Breast epithelium (tissue), 4 donors: ENCODE measurements at regions not wholly inside any gene's neighbourhood (a gene's known extent, or its start where the extent isn't known, plus 50 kb on each side); places are given as distances from the start of the nearest gene placed in this dataset.

Experiments used
- DNase-seq, 2 donors: peaks; one replicate each; pipeline ENCODE4 v3.0.0-alpha.2; 2019; ENCODE audit warnings: low spot score in 2 of 2
- H3K27ac ChIP-seq, 2 donors: fragments of 200-600 bp; sonication (generic) in 1 of 2; one replicate each; pipeline ENCODE4 v1.5.1; 2016 to 2019; ENCODE audit warnings: mild to moderate bottlenecking in 1 of 2
- H3K27me3 ChIP-seq, 2 donors: fragments of 200-600 bp; sonication (generic) in 1 of 2; one replicate each; pipeline versions ENCODE4 v1.5.1 to v1.6.0; 2017 to 2019; ENCODE audit warnings: control low read depth in 1 of 2, mild to moderate bottlenecking in 1 of 2
- H3K36me3 ChIP-seq: fragments of 200-600 bp; one replicate; pipeline ENCODE4 v1.5.1; 2019
- H3K4me1 ChIP-seq, 2 donors: fragments of 200-600 bp; sonication (generic); one replicate each; pipeline ENCODE4 v1.5.1; 2016 to 2019; ENCODE audit warnings: control low read depth in 1 of 2
- H3K4me3 ChIP-seq, 3 donors: fragments of 200-600 bp; sonication (generic); 1 replicate in 2 of 3; 2 replicates in 1 of 3; pipeline ENCODE4 v1.5.1; 2016 to 2019; ENCODE audit warnings: mild to moderate bottlenecking in 3 of 3, moderate library complexity in 2 of 3
- H3K9me3 ChIP-seq, 2 donors: fragments of 200-600 bp; sonication (generic) in 1 of 2; one replicate each; pipeline ENCODE4 v1.5.1; 2016 to 2019; ENCODE audit warnings: control low read depth in 1 of 2
- CTCF ChIP-seq, 3 donors: fragments of 450-650 bp; IDR thresholded peaks; one replicate each; pipeline ENCODE4 v1.5.1; 2016 to 2017; ENCODE audit warnings: antibody characterized with exemption in 3 of 3, mild to moderate bottlenecking in 3 of 3, moderate library complexity in 3 of 3
- POLR2A ChIP-seq: fragments of 450-650 bp; IDR thresholded peaks from one replicate; pipeline ENCODE4 v1.6.1; 2016; ENCODE audit warnings: antibody characterized with exemption, mild to moderate bottlenecking, moderate library complexity
- POLR2AphosphoS5 ChIP-seq, 3 donors: sonication (generic); formaldehyde crosslinking; IDR thresholded peaks; one replicate each; pipeline ENCODE4 v1.6.1; 2017; ENCODE audit warnings: antibody characterized with exemption in 3 of 3
- intact Hi-C: fragments of 100-400 bp; cut with DNase I; formaldehyde crosslinking; loops from one replicate; pipeline ENCODE4 v1.15.1; 2023; ENCODE audit warnings: low total_unique reads

- Histone ChIP-seq H3K27me3 (no peaks in the 10 kb centered on the region), H3K27ac (no peak overlapping the region), H3K36me3 (no peaks in the 10 kb centered on the region), H3K4me3 (no peak overlapping the region), H3K4me1 (no peaks in the 10 kb centered on the region), H3K9me3 (no peaks in the 10 kb centered on the region)
- intact Hi-C loops, result no loop called here
- DNase-seq, result no peak
- TF ChIP-seq POLR2A, result no peak
- TF ChIP-seq POLR2AphosphoS5 (IDR thresholded peaks at IDR 0.05), result no peak
- no peak for TF ChIP-seq CTCF (IDR thresholded peaks at IDR 0.05)
Observed at GRCh38 chr12:107144441-107144840, 51.1 kb upstream of the CRY1 start.

DNA sequence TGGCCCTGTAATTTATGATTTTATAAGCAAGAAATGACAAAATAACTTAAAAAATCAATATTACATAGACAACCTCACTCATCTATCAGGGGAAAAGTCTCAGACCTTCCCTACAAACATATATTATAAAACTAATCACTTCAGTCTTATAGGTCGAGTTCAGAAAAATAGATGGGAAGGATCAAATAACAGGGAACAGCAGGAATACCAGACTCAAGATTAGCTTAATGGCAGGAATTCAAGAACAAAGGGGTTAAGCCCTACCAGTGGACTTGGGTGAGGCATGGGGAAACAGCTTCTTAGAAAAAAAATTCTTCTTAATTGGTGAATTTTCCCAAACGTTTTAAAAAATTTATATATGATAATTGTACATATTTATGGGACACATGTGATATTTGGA lies 51.6 kb upstream of the CRY1 start:
- Histone ChIP-seq H3K36me3 (no peaks in the 10 kb centered on the region), H3K4me1 (no peaks in the 10 kb centered on the region), H3K9me3 (no peaks in the 10 kb centered on the region), H3K27me3 (no peaks in the 10 kb centered on the region), H3K27ac (no peak overlapping the region), H3K4me3 (no peak overlapping the region)
- no peak for DNase-seq
- no peak for TF ChIP-seq POLR2AphosphoS5 (IDR thresholded peaks at IDR 0.05)
- TF ChIP-seq CTCF (IDR thresholded peaks at IDR 0.05), result no peak
- no peak for TF ChIP-seq POLR2A
- intact Hi-C loops, result no loop called here

GRCh38 chr12:107145397-107145796 lies 52.0 kb upstream of the CRY1 start:
- no peak overlapping the region for H3K27ac ChIP-seq
- TF ChIP-seq POLR2AphosphoS5 (IDR thresholded peaks at IDR 0.05) (no peak), CTCF (IDR thresholded peaks at IDR 0.05) (no peak), POLR2A (no peak)
- H3K9me3 ChIP-seq, result no peaks in the 10 kb centered on the region
- H3K4me1 ChIP-seq, result no peaks in the 10 kb centered on the region
- no peak overlapping the region for H3K4me3 ChIP-seq
- no peaks in the 10 kb centered on the region for H3K36me3 ChIP-seq
- DNase-seq, result no peak
- no peaks in the 10 kb centered on the region for H3K27me3 ChIP-seq
- intact Hi-C loops, result no loop called here

GRCh38 chr12:107148107-107148506 lies 54.8 kb upstream of the CRY1 start:
- DNase-seq, result no peak
- intact Hi-C loops, result no loop called here
- Histone ChIP-seq H3K9me3 (no peaks in the 10 kb centered on the region), H3K4me3 (no peak overlapping the region), H3K27ac (no peak overlapping the region), H3K36me3 (no peaks in the 10 kb centered on the region), H3K4me1 (no peaks in the 10 kb centered on the region), H3K27me3 (no peaks in the 10 kb centered on the region)
- TF ChIP-seq POLR2AphosphoS5 (IDR thresholded peaks at IDR 0.05), result no peak

- no peaks in the 10 kb centered on the region for H3K36me3 ChIP-seq
- no peaks in the 10 kb centered on the region for H3K4me1 ChIP-seq
- DNase-seq, result no peak
- H3K4me3 ChIP-seq, result no peak overlapping the region
- no peaks in the 10 kb centered on the region for H3K9me3 ChIP-seq
- intact Hi-C loops, result no loop called here
- no peaks in the 10 kb centered on the region for H3K27me3 ChIP-seq
- no peak overlapping the region for H3K27ac ChIP-seq
- no peak for TF ChIP-seq CTCF (IDR thresholded peaks at IDR 0.05)
- no peak for TF ChIP-seq POLR2A
- TF ChIP-seq POLR2AphosphoS5 (IDR thresholded peaks at IDR 0.05), result no peak
Observed at GRCh38 chr12:107152315-107152714, 59.0 kb upstream of the CRY1 start.

- intact Hi-C loops, result no loop called here
- no peak for DNase-seq
- Histone ChIP-seq H3K36me3 (no peaks in the 10 kb centered on the region), H3K4me1 (no peaks in the 10 kb centered on the region), H3K27me3 (no peaks in the 10 kb centered on the region), H3K27ac (no peak overlapping the region), H3K4me3 (no peak overlapping the region), H3K9me3 (no peaks in the 10 kb centered on the region)
- TF ChIP-seq POLR2A, result no peak
- TF ChIP-seq CTCF (IDR thresholded peaks at IDR 0.05), result no peak
- TF ChIP-seq POLR2AphosphoS5 (IDR thresholded peaks at IDR 0.05), result no peak
Observed at GRCh38 chr12:107159384-107159900, 66.1 kb upstream of the CRY1 start.
